HepG2 (cell line): ENCODE measurements at regions not wholly inside any gene's neighbourhood (a gene's known extent, or its start where the extent isn't known, plus 50 kb on each side); places are given as distances from the start of the nearest gene placed in this dataset.

Experiments used
- ATAC-seq: fragments of 200-7000 bp; cut with Tn5 transposase; 3 replicates; pipeline ENCODE4 v1.9.1; 2020; ENCODE audit warnings: mild to moderate bottlenecking, moderate library complexity
- BruUV-seq: library from RNA; stranded (reverse); fragments of 400-500 nt; replicated peaks from 2 replicates; lab custom pipeline; 2021; lab: Mats Ljungman, UMichigan
- CTCF ChIA-PET: fragments of 300-600 bp; formaldehyde crosslinking; extraction: SDS; loops from one replicate; lab custom pipeline; 2021; ENCODE audit warnings: low total read pairs, inconsistent platforms, low intra/inter-chr PET ratio; lab: Yijun Ruan, JAX
- POLR2A ChIA-PET: fragments of 350-600 bp; sonication (Branson Sonifier 250); formaldehyde crosslinking; loops from one replicate; lab custom pipeline; 2020; ENCODE audit warnings: antibody characterized with exemption, inconsistent platforms; lab: Yijun Ruan, JAX
- DNase-seq: peaks from one replicate; pipeline ENCODE4 v3.0.0-alpha.2; 2015; ENCODE audit warnings: low spot score
- FAIRE-seq: peaks from 3 replicates; lab custom pipeline; 2011; peaks lifted over from hg19 to GRCh38; lab: Jason Lieb, UNC
- H2AFZ ChIP-seq: one replicate; pipeline ENCODE4 v1.6.1; 2011; ENCODE audit warnings: low read length, inconsistent platforms
- H3K27ac ChIP-seq: fragments of 300-600 bp; 3 replicates; pipeline ENCODE4 v1.8.0; 2011; ENCODE audit warnings: mixed run types, mild to moderate bottlenecking, mixed read lengths, low read length, inconsistent platforms; ENCODE audit not compliant: insufficient read depth; ENCODE audit errors: extremely low read length
- H3K27me3 ChIP-seq, 2 experiments: fragments of 200-600 bp in 1 of 2; 2 replicates in 1 of 2; 3 replicates in 1 of 2; pipeline versions ENCODE4 v1.6.0 to v1.8.0; 2011; ENCODE audit warnings: low read length in 2 of 2, mild to moderate bottlenecking in 2 of 2, moderate library complexity in 2 of 2, inconsistent platforms in 1 of 2; ENCODE audit not compliant: insufficient read depth in 2 of 2, control insufficient read depth in 1 of 2
- H3K36me3 ChIP-seq, 2 experiments: fragments of 200-600 bp in 1 of 2; replicated peaks in 1 of 2; 2 replicates in 1 of 2; 3 replicates in 1 of 2; pipeline versions ENCODE4 v1.5.1 to v1.8.0; 2011; ENCODE audit warnings: low read length in 2 of 2, inconsistent platforms in 1 of 2; ENCODE audit not compliant: insufficient read depth in 2 of 2, control insufficient read depth in 1 of 2
- H3K4me1 ChIP-seq: 2 replicates; pipeline ENCODE4 v1.5.1; 2012; ENCODE audit warnings: low read length, inconsistent platforms; ENCODE audit not compliant: insufficient read depth
- H3K4me2 ChIP-seq: 2 replicates; pipeline ENCODE4 v1.6.0; 2011; ENCODE audit warnings: low read depth, low read length, inconsistent platforms
- H3K4me3 ChIP-seq, 3 experiments: fragments of 200-600 bp in 1 of 3; sonication (generic), shearing (Covaris generic) in 1 of 3; replicated peaks in 1 of 3; 2 replicates each; pipeline ENCODE4 v1.5.1; 2011 to 2016; ENCODE audit warnings: low read length in 3 of 3, inconsistent platforms in 2 of 3, low read depth in 2 of 3, mild to moderate bottlenecking in 2 of 3, control low read depth in 1 of 3, mixed read lengths in 1 of 3; ENCODE audit not compliant: insufficient read depth in 1 of 3
- H3K79me2 ChIP-seq: one replicate; pipeline ENCODE4 v1.6.1; 2011; ENCODE audit warnings: low read length, inconsistent platforms; ENCODE audit not compliant: insufficient read depth
- H3K9ac ChIP-seq: 2 replicates; pipeline ENCODE4 v1.6.0; 2011; ENCODE audit warnings: mild to moderate bottlenecking, low read depth, low read length, inconsistent platforms; ENCODE audit not compliant: insufficient read depth
- H3K9me3 ChIP-seq: 2 replicates; pipeline ENCODE4 v1.5.1; 2012; ENCODE audit warnings: mild to moderate bottlenecking, low read length
- H4K20me1 ChIP-seq: 2 replicates; pipeline ENCODE4 v1.6.0; 2011; ENCODE audit warnings: inconsistent platforms, mild to moderate bottlenecking, low read length, moderate library complexity; ENCODE audit not compliant: insufficient read depth
- ATF6 ChIP-seq: sonication (generic); formaldehyde crosslinking; conservative IDR thresholded peaks from 2 replicates; pipeline ENCODE4 v1.4.0; 2020; ENCODE audit warnings: missing genetic modification reagents
- ATF7 ChIP-seq, 2 experiments: fragments of 450-650 bp in 1 of 2; sonication (generic) in 1 of 2; formaldehyde crosslinking in 1 of 2; IDR thresholded peaks; 2 replicates each; pipeline versions ENCODE4 v1.4.0 to v1.6.1; 2016 to 2020; ENCODE audit warnings: antibody characterized with exemption in 1 of 2, mild to moderate bottlenecking in 1 of 2, missing genetic modification reagents in 1 of 2
- CREBL2 ChIP-seq: sonication (generic); formaldehyde crosslinking; IDR thresholded peaks from 2 replicates; pipeline ENCODE4 v1.8.1; 2023; ENCODE audit warnings: missing genetic modification reagents, mild to moderate bottlenecking, borderline replicate concordance
- ERF ChIP-seq: IDR thresholded peaks from 2 replicates; pipeline ENCODE4 v1.6.1; 2018; ENCODE audit warnings: missing biosample characterization, missing genetic modification reagents
- FOSL1 ChIP-seq: sonication (generic); formaldehyde crosslinking; IDR thresholded peaks from 2 replicates; pipeline ENCODE4 v1.9.0; 2021; ENCODE audit warnings: missing genetic modification reagents, borderline replicate concordance
- FOXJ3 ChIP-seq: sonication (generic); formaldehyde crosslinking; IDR thresholded peaks from 2 replicates; pipeline ENCODE4 v1.4.0; 2020; ENCODE audit warnings: missing genetic modification reagents, mild to moderate bottlenecking, borderline replicate concordance
- HOXD1 ChIP-seq: sonication (generic); formaldehyde crosslinking; IDR thresholded peaks from 2 replicates; pipeline ENCODE4 v1.5.0; 2020; ENCODE audit warnings: missing genetic modification reagents
- KMT2B ChIP-seq: IDR thresholded peaks from 2 replicates; pipeline ENCODE4 v1.6.1; 2016; ENCODE audit warnings: missing genetic modification reagents, missing compliant biosample characterization
- NCOA5 ChIP-seq: sonication (generic); formaldehyde crosslinking; IDR thresholded peaks from 2 replicates; pipeline ENCODE4 v1.4.0; 2020; ENCODE audit warnings: missing genetic modification reagents
- THYN1 ChIP-seq: sonication (generic); formaldehyde crosslinking; IDR thresholded peaks from 2 replicates; pipeline ENCODE4 v1.8.1; 2023; ENCODE audit warnings: low read depth, mild to moderate bottlenecking, moderate library complexity, missing genetic modification reagents, borderline replicate concordance
- TRAFD1 ChIP-seq: sonication (generic); formaldehyde crosslinking; IDR thresholded peaks from 2 replicates; pipeline ENCODE4 v1.5.1; 2020; ENCODE audit warnings: missing genetic modification reagents, mild to moderate bottlenecking, borderline replicate concordance
- ZNF230 ChIP-seq: sonication (generic); formaldehyde crosslinking; IDR thresholded peaks from 2 replicates; pipeline ENCODE4 v1.4.0; 2020; ENCODE audit warnings: mild to moderate bottlenecking, missing genetic modification reagents
- ZNF563 ChIP-seq: sonication (generic); formaldehyde crosslinking; IDR thresholded peaks from 2 replicates; pipeline ENCODE4 v1.8.0; 2022; ENCODE audit warnings: mild to moderate bottlenecking, moderate library complexity, missing genetic modification reagents
- WGBS: methylation state at CpG from one replicate; pipeline ENCODE4 v1.1.6; 2017; ENCODE audit warnings: low lambda C conversion rate; 5-methylcytosine and 5-hydroxymethylcytosine counted together
- in situ Hi-C: cut with HindIII; loops from 2 replicates; pipeline ENCODE4 v1.10.0; 2017; ENCODE audit warnings: low pct_unique_long_range_greater_than_20kb; ENCODE audit not compliant: extremely low pct_ligation_motif_present
- intact Hi-C: fragments of 100-400 bp; cut with micrococcal nuclease; formaldehyde crosslinking; loops from one replicate; pipeline ENCODE4 v1.10.0; 2022; ENCODE audit not compliant: unreplicated experiment

- Histone ChIP-seq H3K4me3 (no peak overlapping the region), H3K4me2 (no peak overlapping the region), H4K20me1 (no peaks in the 10 kb centered on the region), H3K27me3 (0 out of 5 replicates have a peak, but pooled peaks cover 0 to 2% of the 10 kb centered on the region in 2 experiments), H3K9ac (no peak overlapping the region), H3K4me1 (no peaks in the 10 kb centered on the region), H3K36me3 (no peaks in the 10 kb centered on the region), H3K79me2 (no peaks in the 10 kb centered on the region), H3K9me3 (no peaks in the 10 kb centered on the region; the same call in none of the 2 replicates), H3K27ac (no peak overlapping the region), H2AFZ (no peak overlapping the region)
- ChIA-PET CTCF (no interaction called here), POLR2A (no interaction called here)
- intact Hi-C loops = no loop called here
- in situ Hi-C loops = no loop called here
- FAIRE-seq (no peak), ATAC-seq (no peak), DNase-seq (no peak)
- WGBS = 33% methylated on average over 3 of the region's 3 CpGs
- TF ChIP-seq ZNF563 (CRISPR knock-in tag) (no peak), FOSL1 (CRISPR knock-in tag) (no peak)
- no TSS peak for BruUV-seq
Observed at GRCh38 chr5:174995827-174996226, 271.4 kb downstream of the MSX2 start.

GRCh38 chr5:174991847-174992246 lies 267.5 kb downstream of the MSX2 start:
- Histone ChIP-seq H3K79me2 (no peaks in the 10 kb centered on the region), H3K27ac (no peak overlapping the region), H3K4me2 (no peak overlapping the region), H3K9me3 (no peaks in the 10 kb centered on the region), H3K36me3 (no peaks in the 10 kb centered on the region), H2AFZ (no peak overlapping the region), H3K4me1 (no peaks in the 10 kb centered on the region), H3K27me3 (0 out of 5 replicates have a peak, but pooled peaks cover 0 to 2% of the 10 kb centered on the region in 2 experiments), H3K4me3 (no peak overlapping the region), H3K9ac (no peak overlapping the region), H4K20me1 (no peaks in the 10 kb centered on the region)
- ATAC-seq (no peak), FAIRE-seq (no peak), DNase-seq (no peak)
- 3% methylated on average over 4 of the region's 4 CpGs for WGBS
- CTCF ChIA-PET = no interaction called here
- intact Hi-C loops = no loop called here
- in situ Hi-C loops = no loop called here
- BruUV-seq = no TSS peak
- POLR2A ChIA-PET = no interaction called here
- TF ChIP-seq HOXD1 (CRISPR knock-in tag) (no peak), THYN1 (CRISPR knock-in tag) (no peak), NCOA5 (CRISPR knock-in tag) (no peak), ATF7 (IDR thresholded peaks at IDR 0.05) (no peak), ATF7 (CRISPR knock-in tag; IDR thresholded peaks at IDR 0.05) (no peak), FOXJ3 (no peak), ZNF230 (CRISPR knock-in tag) (no peak), CREBL2 (CRISPR knock-in tag) (no peak), TRAFD1 (CRISPR knock-in tag) (no peak), ERF (CRISPR knock-in tag) (no peak), ATF6 (no peak), KMT2B (CRISPR knock-in tag) (no peak)
